GM23338 (cell line): ENCODE measurements at regions not wholly inside any gene's neighbourhood (a gene's known extent, or its start where the extent isn't known, plus 50 kb on each side); places are given as distances from the start of the nearest gene placed in this dataset.

Source experiments
- CREB1 ChIP-seq: fragments of 250-450 bp; sonication (Bioruptor Pico); IDR thresholded peaks from 2 replicates; pipeline ENCODE4 v1.5.0; 2020; ENCODE audit warnings: low read depth, mild to moderate bottlenecking, moderate library complexity
- EZH2 ChIP-seq: fragments of 200-600 bp; sonication (generic); IDR thresholded peaks from one replicate; pipeline ENCODE4 v1.8.0; 2017; ENCODE audit warnings: antibody characterized with exemption, mild to moderate bottlenecking, low read depth; ENCODE audit not compliant: unreplicated experiment
- EZH2phosphoT487 ChIP-seq: fragments of 200-600 bp; sonication (generic); IDR thresholded peaks from one replicate; pipeline ENCODE4 v1.8.1; 2018; ENCODE audit warnings: antibody characterized with exemption; ENCODE audit not compliant: unreplicated experiment
- POLR2AphosphoS5 ChIP-seq: IDR thresholded peaks from 2 replicates; pipeline ENCODE4 v1.6.1; 2016; ENCODE audit warnings: antibody characterized with exemption, low read depth
- ZNF114 ChIP-seq: fragments of 250-450 bp; sonication (Bioruptor Pico); IDR thresholded peaks from 2 replicates; pipeline ENCODE4 v1.5.0; 2020; ENCODE audit warnings: mild to moderate bottlenecking, moderate library complexity
- ZNF331 ChIP-seq: fragments of 250-450 bp; sonication (Bioruptor Pico); IDR thresholded peaks from 2 replicates; pipeline ENCODE4 v1.5.0; 2020; ENCODE audit warnings: low read depth, mild to moderate bottlenecking, moderate library complexity
- TF ChIP-seq, protein P1 (sequence below), 2 experiments: fragments of 200-600 bp in 1 of 2; sonication (generic) in 1 of 2; conservative IDR thresholded peaks; 2 replicates each; pipeline versions ENCODE4 v1.5.1 to v1.6.1; 2016 to 2017; ENCODE audit warnings: antibody characterized with exemption in 2 of 2, low read depth in 2 of 2, mild to moderate bottlenecking in 2 of 2, moderate library complexity in 1 of 2
- TF ChIP-seq, protein P2 (sequence below): IDR thresholded peaks from one replicate; pipeline ENCODE4 v1.6.1; 2018; ENCODE audit warnings: antibody characterized with exemption; ENCODE audit not compliant: unreplicated experiment

DNA sequence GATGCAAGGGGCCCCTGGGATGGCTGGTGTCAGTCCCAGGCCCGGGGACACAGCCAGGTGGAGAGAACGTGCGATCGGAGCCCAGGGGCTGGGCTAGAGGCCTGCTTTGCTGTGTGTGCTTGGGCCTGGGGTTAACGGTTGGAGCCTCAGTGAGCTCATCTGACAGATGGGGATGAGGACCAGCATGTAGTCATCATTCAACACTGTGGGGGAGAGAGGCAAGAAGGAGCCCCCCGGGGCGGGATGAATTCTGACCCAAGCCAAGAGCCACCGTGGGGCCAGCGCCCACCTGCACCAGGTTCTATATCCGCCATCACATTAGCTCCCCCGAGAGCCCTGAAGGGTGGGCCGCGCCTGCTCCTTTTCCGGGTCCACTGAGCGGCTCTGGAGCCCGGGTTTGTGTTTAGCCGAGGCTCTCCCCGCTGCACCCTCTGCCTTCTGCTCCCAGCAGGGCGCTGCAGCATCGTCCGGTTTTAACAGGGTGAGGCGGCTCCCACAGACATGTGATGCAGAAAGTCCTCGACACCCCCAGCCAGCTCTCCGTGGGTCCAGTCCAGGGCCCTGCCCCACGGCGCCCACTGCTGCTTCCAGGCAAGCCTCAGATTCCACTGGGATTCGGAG is 365.7 kb downstream of the SEC14L1 start:
- TF ChIP-seq EZH2phosphoT487 (no peak), POLR2AphosphoS5 (no peak), ZNF114 (CRISPR knock-in tag) (no peak), EZH2 (no peak), ZNF331 (CRISPR knock-in tag) (no peak), CREB1 (CRISPR knock-in tag) (no peak)
- TF ChIP-seq, protein P1, sequence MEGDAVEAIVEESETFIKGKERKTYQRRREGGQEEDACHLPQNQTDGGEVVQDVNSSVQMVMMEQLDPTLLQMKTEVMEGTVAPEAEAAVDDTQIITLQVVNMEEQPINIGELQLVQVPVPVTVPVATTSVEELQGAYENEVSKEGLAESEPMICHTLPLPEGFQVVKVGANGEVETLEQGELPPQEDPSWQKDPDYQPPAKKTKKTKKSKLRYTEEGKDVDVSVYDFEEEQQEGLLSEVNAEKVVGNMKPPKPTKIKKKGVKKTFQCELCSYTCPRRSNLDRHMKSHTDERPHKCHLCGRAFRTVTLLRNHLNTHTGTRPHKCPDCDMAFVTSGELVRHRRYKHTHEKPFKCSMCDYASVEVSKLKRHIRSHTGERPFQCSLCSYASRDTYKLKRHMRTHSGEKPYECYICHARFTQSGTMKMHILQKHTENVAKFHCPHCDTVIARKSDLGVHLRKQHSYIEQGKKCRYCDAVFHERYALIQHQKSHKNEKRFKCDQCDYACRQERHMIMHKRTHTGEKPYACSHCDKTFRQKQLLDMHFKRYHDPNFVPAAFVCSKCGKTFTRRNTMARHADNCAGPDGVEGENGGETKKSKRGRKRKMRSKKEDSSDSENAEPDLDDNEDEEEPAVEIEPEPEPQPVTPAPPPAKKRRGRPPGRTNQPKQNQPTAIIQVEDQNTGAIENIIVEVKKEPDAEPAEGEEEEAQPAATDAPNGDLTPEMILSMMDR (conservative IDR thresholded peaks at IDR 0.05; ENCODE audit: low read depth in 2 of 2): no peak
- TF ChIP-seq, protein P2, sequence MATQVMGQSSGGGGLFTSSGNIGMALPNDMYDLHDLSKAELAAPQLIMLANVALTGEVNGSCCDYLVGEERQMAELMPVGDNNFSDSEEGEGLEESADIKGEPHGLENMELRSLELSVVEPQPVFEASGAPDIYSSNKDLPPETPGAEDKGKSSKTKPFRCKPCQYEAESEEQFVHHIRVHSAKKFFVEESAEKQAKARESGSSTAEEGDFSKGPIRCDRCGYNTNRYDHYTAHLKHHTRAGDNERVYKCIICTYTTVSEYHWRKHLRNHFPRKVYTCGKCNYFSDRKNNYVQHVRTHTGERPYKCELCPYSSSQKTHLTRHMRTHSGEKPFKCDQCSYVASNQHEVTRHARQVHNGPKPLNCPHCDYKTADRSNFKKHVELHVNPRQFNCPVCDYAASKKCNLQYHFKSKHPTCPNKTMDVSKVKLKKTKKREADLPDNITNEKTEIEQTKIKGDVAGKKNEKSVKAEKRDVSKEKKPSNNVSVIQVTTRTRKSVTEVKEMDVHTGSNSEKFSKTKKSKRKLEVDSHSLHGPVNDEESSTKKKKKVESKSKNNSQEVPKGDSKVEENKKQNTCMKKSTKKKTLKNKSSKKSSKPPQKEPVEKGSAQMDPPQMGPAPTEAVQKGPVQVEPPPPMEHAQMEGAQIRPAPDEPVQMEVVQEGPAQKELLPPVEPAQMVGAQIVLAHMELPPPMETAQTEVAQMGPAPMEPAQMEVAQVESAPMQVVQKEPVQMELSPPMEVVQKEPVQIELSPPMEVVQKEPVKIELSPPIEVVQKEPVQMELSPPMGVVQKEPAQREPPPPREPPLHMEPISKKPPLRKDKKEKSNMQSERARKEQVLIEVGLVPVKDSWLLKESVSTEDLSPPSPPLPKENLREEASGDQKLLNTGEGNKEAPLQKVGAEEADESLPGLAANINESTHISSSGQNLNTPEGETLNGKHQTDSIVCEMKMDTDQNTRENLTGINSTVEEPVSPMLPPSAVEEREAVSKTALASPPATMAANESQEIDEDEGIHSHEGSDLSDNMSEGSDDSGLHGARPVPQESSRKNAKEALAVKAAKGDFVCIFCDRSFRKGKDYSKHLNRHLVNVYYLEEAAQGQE: no peak
